HG03442 (cell line): ENCODE measurements at regions not wholly inside any gene's neighbourhood (a gene's known extent, or its start where the extent isn't known, plus 50 kb on each side); places are given as distances from the start of the nearest gene placed in this dataset.

Experiments
- ATAC-seq: cut with Tn5 transposase; IDR thresholded peaks from one replicate; pipeline ENCODE4 v1.9.1; 2021; ENCODE audit warnings: mild to moderate bottlenecking, moderate library complexity; ENCODE audit not compliant: unreplicated experiment

GRCh38 chr6:48057601-48058000 is 53.4 kb downstream of the PTCHD4 start:
- no peak for ATAC-seq

DNA sequence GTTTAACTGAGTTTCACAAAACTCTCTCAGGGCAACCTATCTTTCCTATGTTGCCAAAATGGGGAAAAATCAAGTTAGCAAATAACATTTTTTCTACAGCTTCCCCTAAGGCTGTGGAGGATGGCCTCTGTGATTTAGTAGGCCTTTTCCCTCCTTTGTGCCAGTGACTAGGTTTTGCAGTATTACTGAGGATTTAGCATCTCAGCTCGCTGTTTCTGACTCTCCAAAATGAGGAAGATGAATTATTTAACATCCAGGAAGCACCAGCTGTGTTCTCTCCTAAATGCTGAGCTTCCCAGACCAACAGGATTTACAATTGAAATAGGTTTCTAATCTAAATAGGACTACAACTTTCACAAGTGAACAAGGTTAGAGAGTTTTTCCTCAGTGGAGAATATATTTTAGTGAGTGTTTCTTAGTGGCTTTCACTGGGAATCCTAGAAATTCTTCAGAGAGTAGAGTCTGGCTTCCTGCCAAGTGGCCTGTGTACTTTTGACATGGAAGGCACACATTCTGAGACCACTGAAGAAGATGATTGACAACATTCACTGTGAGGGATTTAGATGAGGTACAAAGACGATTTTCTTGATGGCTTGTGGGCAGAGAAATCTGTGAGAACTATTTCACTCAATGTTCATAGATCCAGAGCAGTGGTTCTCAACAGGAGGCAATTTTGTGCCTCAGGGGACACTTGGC is 62.4 kb downstream of the PTCHD4 start:
- ATAC-seq = no peak

GRCh38 chr6:48041894-48042293 is 69.1 kb downstream of the PTCHD4 start:
- no peak for ATAC-seq

GRCh38 chr6:48037946-48038345 is 73.1 kb downstream of the PTCHD4 start:
- ATAC-seq = no peak

GRCh38 chr6:48036316-48036715 is 74.7 kb downstream of the PTCHD4 start:
- no peak for ATAC-seq

DNA sequence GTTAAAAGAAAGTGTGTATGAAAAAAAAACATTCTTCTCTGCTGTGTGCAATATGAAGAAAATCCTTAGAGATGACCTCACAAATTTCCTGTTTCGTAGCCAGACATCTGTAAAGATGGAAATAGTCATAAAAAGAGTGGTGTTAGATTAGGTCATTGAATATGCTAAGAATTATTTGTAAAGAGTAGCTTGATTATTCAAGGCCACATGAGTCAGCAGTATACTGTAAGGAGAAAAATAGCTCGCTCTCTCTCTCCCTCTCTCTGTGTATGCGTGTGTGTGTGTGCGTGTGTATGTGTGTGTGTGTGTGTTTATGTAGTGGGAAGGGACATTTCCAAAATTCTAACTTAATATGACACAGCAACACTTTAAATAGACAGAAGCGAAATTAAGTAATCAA is 78.8 kb downstream of the PTCHD4 start:
- no peak for ATAC-seq

DNA sequence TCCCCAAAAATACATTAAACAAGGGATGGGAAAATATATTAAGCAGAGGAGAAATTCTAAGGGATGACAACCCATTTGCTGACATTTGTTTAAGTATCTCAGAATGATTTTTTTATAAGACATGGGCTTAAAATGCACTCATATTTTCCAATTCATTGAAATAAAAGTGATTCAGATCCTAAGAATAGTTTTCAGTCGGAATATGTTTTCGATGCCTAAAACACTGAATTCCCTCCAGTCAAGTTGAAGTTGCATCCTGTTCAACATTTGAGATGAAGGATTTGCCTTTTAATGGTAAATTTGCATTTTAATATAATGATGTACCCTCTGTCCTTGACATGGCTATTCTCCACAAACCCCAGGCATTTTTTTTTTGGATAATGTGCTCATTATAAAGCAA is 79.3 kb downstream of the PTCHD4 start:
- ATAC-seq = no peak

DNA sequence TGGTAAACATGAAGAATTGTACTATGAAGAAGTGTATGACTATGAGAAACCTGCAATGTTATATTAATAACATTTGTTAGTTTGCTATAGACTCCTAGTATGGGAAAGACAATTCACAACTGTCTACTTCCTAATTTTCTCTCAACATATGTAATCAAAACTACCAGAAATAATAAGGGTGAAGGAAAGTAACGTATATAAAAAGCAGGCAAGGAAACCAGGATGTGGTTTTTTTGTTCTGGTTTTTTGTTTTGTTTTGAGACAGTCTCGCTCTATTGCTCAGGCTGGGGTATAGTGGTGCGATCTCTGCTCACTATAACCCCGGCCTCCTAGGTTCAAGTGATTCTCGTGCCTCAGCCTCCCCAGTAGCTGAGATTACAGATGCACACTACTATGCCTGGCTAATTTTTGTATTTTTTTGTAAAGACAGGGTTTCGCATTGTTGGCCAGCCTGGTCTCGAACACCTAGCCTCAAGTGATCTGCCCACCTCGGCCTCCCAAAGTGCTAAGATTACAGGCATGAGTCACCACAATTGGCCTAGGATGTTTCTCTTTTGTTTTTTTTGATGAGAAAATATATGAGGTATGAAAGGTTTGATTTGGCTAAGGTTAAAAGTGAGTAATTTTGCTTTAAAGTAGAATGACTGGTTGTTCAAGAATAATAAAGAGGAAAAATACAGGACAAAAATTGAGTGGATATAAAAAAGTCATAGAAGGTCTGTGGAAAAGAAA is 83.1 kb downstream of the PTCHD4 start:
- peak; percentile 69 for ATAC-seq

DNA sequence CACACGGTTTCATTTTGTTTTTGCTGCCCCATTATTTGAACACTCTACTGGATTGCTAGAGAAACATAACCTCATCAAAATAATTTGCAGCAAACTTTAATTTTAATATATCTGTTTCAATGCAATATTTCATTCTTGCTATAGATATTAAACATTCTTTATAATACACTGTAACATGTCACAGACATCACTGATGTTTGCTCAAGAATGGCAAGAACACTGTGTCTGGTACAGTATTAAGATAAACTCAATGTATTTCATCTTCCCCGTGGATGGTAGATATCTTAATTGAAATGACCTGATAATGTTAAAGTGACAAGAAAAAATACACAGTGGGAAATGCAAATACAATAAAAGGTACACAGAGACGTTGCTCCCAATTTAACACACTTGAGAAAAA is 86.0 kb downstream of the PTCHD4 start:
- no peak for ATAC-seq

- no peak for ATAC-seq
Observed at GRCh38 chr6:48021904-48022303, 89.1 kb downstream of the PTCHD4 start.

DNA sequence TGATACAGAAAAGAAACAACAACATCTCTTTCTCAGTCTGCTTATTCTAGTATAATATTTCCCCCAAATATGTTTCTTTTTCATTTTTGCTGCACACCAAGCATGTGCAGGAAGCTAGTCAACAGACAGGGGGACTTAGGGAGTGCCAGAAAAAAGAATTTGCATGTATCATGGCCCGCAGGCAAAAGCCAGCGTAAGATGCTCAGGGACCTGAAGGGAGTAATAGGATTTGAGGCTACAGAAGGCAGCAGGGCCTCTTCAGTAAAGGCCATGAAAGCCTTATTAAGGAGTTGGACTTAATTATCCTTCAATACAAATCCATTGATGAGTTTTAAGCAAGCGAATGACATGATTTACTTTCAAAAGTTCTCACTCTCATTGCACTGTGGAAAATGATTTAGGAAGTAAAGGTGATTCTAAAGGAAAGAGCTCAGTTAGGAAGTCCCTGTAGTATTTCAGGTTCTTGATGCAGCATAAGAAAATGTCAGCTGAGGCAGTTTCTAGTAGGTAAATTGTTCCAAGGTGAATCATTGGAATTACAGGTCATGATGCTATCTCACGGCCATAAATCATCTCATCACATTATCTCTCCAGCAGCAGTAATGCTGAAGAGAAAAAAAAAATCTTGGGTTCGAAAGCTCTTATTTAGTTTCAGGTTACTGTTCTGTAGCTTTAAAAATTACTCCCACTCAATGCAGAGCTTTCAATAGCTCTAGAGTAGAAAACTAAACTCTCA is 94.8 kb downstream of the PTCHD4 start:
- no peak for ATAC-seq

DNA sequence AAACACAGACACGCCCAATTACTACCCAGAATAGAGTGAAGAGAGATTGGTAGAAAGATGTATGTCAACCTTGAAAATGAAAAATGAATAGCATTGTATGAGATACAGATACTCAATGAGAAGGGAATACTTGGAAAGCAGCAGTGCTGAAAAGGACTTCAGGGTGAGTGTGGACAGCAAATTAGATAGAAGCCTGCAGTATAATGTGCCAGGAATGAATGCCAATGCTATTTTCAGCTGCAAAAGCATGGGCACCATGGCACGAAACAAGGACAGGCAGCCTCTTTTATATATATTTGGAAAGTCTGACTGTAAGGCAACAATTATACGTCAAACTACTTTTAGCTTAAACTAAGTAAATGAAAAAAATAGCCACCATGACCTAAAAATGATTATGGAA is 118.2 kb downstream of the PTCHD4 start:
- ATAC-seq = no peak

DNA sequence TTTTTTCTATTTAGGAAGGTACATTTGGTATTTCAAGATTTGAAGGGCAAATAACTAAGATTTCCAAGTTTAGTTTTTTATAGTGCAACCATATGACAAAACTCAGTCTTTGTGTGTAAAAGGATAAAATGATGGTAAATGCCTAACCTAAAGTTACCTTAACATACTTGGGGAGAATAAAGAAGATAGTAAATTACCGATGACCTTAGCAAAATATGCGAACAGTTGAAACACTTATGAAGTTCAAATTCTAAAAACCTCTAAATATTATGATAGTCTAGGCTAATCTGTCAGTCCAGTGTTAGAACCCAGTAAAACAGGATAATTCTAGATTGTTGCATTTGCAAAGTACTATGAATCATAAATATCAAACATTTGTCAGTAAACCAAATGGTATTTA is 127.5 kb downstream of the PTCHD4 start:
- ATAC-seq = no peak

- ATAC-seq = no peak
Observed at GRCh38 chr6:47977314-47977713, 133.7 kb downstream of the PTCHD4 start.

DNA sequence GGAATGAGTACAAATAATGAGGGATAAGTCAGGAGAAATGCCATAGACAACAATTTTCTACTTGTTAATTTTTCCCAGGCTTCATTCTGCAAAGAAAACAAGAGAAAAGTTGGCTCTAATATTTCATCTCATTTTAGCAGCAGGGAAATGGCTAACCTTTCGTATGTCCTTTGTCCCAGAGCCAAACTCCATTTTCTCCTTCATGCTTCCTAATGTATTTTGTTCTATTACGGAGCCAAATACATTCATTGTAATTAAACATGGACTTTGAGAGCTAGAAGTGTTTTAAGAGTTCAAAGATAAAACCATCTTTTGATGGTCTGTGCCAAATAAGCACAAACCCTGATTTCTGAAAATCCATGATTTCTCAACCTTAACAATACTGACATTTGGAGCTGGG is 136.9 kb downstream of the PTCHD4 start:
- no peak for ATAC-seq

GRCh38 chr6:47970826-47971225 is 140.2 kb downstream of the PTCHD4 start:
- no peak for ATAC-seq

- ATAC-seq = peak; percentile 85
Observed at GRCh38 chr6:47967843-47968242, 143.2 kb downstream of the PTCHD4 start.

DNA sequence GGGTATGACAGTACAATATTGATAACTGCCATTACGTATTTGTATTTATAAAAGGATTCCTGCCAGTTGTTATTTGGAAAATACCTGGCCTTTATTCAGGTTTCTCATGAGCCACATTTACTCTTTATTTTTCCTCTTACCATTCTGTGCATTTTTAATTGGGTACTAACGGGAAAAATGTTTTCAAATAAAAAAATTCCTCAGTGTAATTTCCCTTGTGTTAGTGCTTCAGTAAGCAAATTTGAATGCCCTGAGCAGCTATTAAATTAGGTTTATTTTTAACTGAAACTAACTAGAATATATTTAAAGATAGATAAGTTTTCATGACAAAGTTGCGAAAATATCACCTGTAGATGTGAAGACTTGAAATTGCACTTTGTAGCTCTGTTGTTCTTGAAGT is 146.0 kb downstream of the PTCHD4 start:
- no peak for ATAC-seq

DNA sequence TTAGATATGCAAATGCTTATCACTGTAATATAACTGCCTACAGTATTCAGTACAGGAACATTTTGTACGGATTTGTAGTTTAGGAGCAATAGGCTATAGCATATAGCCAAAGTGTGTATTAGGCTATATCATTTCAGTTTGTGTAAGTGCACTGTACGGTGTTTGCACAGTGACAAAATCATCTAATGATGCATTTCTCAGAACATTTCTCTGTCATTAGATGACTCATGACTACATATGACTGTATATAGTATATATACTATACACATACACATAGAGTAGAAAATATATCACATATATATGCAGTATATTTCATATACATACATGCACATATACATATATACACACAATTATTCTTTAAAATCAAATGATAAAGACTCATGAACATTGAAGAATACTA is 158.4 kb downstream of the PTCHD4 start:
- no peak for ATAC-seq

DNA sequence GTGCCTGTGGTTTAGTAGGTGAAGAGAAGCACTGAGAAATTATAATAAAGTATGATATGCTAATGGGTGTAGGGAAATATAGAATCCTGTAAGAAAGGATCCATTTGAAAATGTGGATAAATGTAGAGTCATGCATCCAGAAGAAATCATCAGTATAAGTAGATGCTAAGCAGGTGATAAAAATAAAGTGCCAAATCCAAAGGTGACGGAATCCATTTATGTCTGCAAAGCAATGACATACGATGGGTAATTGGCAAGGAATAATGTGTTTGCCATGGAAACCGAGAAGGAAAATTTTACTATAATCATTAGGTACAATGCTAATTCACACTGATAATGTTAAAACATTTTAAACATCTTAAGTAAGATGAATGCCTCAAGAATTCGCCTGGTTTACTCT is 163.0 kb downstream of the OPN5 start:
- no peak for ATAC-seq

- ATAC-seq = no peak
Observed at GRCh38 chr6:47938405-47938804, 156.6 kb downstream of the OPN5 start.

DNA sequence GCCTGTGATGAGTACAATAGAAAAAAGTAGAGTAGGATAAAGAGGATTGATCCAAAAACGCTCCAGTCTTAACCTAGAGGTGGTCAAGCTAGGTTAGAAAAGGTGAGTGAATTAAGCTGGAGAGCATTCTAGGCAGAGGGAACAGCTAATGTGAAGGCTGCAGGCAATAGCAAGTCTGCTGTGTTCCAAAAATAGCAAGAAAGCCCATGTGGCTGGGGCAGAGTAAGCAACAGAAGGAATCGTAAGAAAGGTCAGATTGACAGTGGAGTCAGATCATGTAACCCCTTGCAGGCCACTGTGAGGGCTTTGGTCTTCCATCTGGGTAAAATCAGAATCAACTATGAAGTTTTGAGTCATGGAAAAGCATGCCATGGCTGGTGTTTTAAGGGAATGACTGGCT is 155.0 kb downstream of the OPN5 start:
- ATAC-seq = no peak
